HEK293T (cell line): ENCODE measurements at regions not wholly inside any gene's neighbourhood (a gene's known extent, or its start where the extent isn't known, plus 50 kb on each side); places are given as distances from the start of the nearest gene placed in this dataset.

Source experiments
- CTCF ChIA-PET: fragments of 350-600 bp; formaldehyde crosslinking; extraction: SDS; loops from one replicate; lab custom pipeline; 2021; ENCODE audit warnings: antibody characterized with exemption, inconsistent platforms; lab: Yijun Ruan, JAX
- POLR2A ChIA-PET: fragments of 350-600 bp; formaldehyde crosslinking; extraction: SDS; loops from one replicate; lab custom pipeline; 2020; ENCODE audit warnings: antibody characterized with exemption, inconsistent platforms; lab: Yijun Ruan, JAX
- DNase-seq: peaks from one replicate; pipeline ENCODE4 v3.0.0; 2012; ENCODE audit warnings: mixed read lengths; ENCODE audit errors: extremely low spot score
- ARNT ChIP-seq: fragments of 450-650 bp; IDR thresholded peaks from 2 replicates; pipeline ENCODE4 v1.6.1; 2017; ENCODE audit warnings: mild to moderate bottlenecking
- BHLHE40 ChIP-seq: fragments of 450-650 bp; IDR thresholded peaks from 2 replicates; pipeline ENCODE4 v1.6.1; 2016; ENCODE audit warnings: mild to moderate bottlenecking, moderate library complexity, borderline replicate concordance
- CTBP1 ChIP-seq: fragments of 450-650 bp; IDR thresholded peaks from 2 replicates; pipeline ENCODE4 v1.6.1; 2016; ENCODE audit warnings: borderline replicate concordance
- ELF4 ChIP-seq: fragments of 450-650 bp; IDR thresholded peaks from 2 replicates; pipeline ENCODE4 v1.6.1; 2017; ENCODE audit warnings: antibody characterized with exemption
- FOXA1 ChIP-seq: fragments of 450-650 bp; IDR thresholded peaks from 2 replicates; pipeline ENCODE4 v1.6.1; 2016; ENCODE audit warnings: mild to moderate bottlenecking
- FOXK2 ChIP-seq: fragments of 450-650 bp; IDR thresholded peaks from 2 replicates; pipeline ENCODE4 v1.6.1; 2016; ENCODE audit warnings: mild to moderate bottlenecking
- FOXM1 ChIP-seq: fragments of 450-650 bp; IDR thresholded peaks from 2 replicates; pipeline ENCODE4 v1.6.1; 2017; ENCODE audit warnings: mild to moderate bottlenecking, borderline replicate concordance
- HDGF ChIP-seq: fragments of 450-650 bp; IDR thresholded peaks from 2 replicates; pipeline ENCODE4 v1.6.1; 2017; ENCODE audit warnings: antibody characterized with exemption, borderline replicate concordance
- L3MBTL2 ChIP-seq: fragments of 450-650 bp; conservative IDR thresholded peaks from 2 replicates; pipeline ENCODE4 v1.6.1; 2016; ENCODE audit warnings: mild to moderate bottlenecking
- LEF1 ChIP-seq: fragments of 450-650 bp; IDR thresholded peaks from 2 replicates; pipeline ENCODE4 v1.6.1; 2017; ENCODE audit warnings: mild to moderate bottlenecking, borderline replicate concordance
- NFRKB ChIP-seq: fragments of 450-650 bp; IDR thresholded peaks from 2 replicates; pipeline ENCODE4 v1.6.1; 2016; ENCODE audit warnings: mild to moderate bottlenecking, moderate library complexity
- PKNOX1 ChIP-seq: fragments of 450-650 bp; IDR thresholded peaks from 2 replicates; pipeline ENCODE4 v1.6.1; 2016
- SP1 ChIP-seq: fragments of 450-650 bp; IDR thresholded peaks from 2 replicates; pipeline ENCODE4 v1.6.1; 2017
- SUZ12 ChIP-seq: fragments of 450-650 bp; IDR thresholded peaks from 2 replicates; pipeline ENCODE4 v1.6.1; 2016; ENCODE audit warnings: mild to moderate bottlenecking
- TARDBP ChIP-seq: fragments of 450-650 bp; IDR thresholded peaks from 2 replicates; pipeline ENCODE4 v1.6.1; 2016
- ZNF384 ChIP-seq: fragments of 450-650 bp; IDR thresholded peaks from 2 replicates; pipeline ENCODE4 v1.6.1; 2016

- TF ChIP-seq SP1, result no peak
- TF ChIP-seq BHLHE40, result no peak
- no peak for TF ChIP-seq FOXA1
- TF ChIP-seq PKNOX1, result no peak
- TF ChIP-seq L3MBTL2, result no peak
- TF ChIP-seq ELF4, result no peak
- no peak for TF ChIP-seq NFRKB
- TF ChIP-seq ARNT, result no peak
- TF ChIP-seq HDGF, result no peak
- TF ChIP-seq CTBP1, result no peak
- TF ChIP-seq TARDBP, result no peak
- TF ChIP-seq LEF1, result no peak
- TF ChIP-seq FOXM1, result no peak
- TF ChIP-seq FOXK2, result no peak
- TF ChIP-seq SUZ12, result no peak
- ChIA-PET POLR2A (no interaction called here), CTCF (no interaction called here)
- DNase-seq, result no peak
These were observed 185.3 kb downstream of the LRATD1 start for GRCh38 chr2:14817848-14818247.

- POLR2A ChIA-PET, result no interaction called here
- no peak for DNase-seq
- TF ChIP-seq ZNF384 (no peak), BHLHE40 (no peak), L3MBTL2 (no peak), PKNOX1 (no peak), FOXK2 (no peak), FOXA1 (no peak), CTBP1 (no peak), HDGF (no peak), TARDBP (no peak), ELF4 (no peak), SP1 (no peak), SUZ12 (no peak), FOXM1 (no peak), ARNT (no peak), LEF1 (no peak), NFRKB (no peak)
- CTCF ChIA-PET, result no interaction called here
These were observed 194.0 kb downstream of the LRATD1 start for GRCh38 chr2:14826518-14826917.

GRCh38 chr2:14827226-14828023, 194.9 kb downstream of the LRATD1 start:
- ChIA-PET POLR2A (no interaction called here), CTCF (no interaction called here)
- TF ChIP-seq LEF1 (no peak), FOXA1 (no peak), ARNT (no peak), BHLHE40 (no peak), HDGF (no peak)
- no peak for DNase-seq

GRCh38 chr2:14828223-14828622, 195.7 kb downstream of the LRATD1 start:
- CTCF ChIA-PET, result no interaction called here
- no peak for TF ChIP-seq BHLHE40
- TF ChIP-seq PKNOX1, result no peak
- no peak for TF ChIP-seq SUZ12
- TF ChIP-seq TARDBP, result no peak
- no peak for TF ChIP-seq ARNT
- no peak for TF ChIP-seq SP1
- no peak for TF ChIP-seq FOXA1
- TF ChIP-seq NFRKB, result no peak
- no peak for TF ChIP-seq FOXM1
- TF ChIP-seq ZNF384, result no peak
- no peak for TF ChIP-seq LEF1
- TF ChIP-seq ELF4, result no peak
- no peak for TF ChIP-seq L3MBTL2
- TF ChIP-seq CTBP1, result no peak
- POLR2A ChIA-PET, result no interaction called here
- no peak for DNase-seq

GRCh38 chr2:14828968-14829367, 196.5 kb downstream of the LRATD1 start:
- POLR2A ChIA-PET, result no interaction called here
- no peak for DNase-seq
- TF ChIP-seq SUZ12, result no peak
- TF ChIP-seq ARNT, result no peak
- no peak for TF ChIP-seq FOXM1
- no peak for TF ChIP-seq FOXA1
- no peak for TF ChIP-seq FOXK2
- no peak for TF ChIP-seq CTBP1
- TF ChIP-seq ELF4, result no peak
- TF ChIP-seq NFRKB, result no peak
- TF ChIP-seq SP1, result no peak
- no peak for TF ChIP-seq PKNOX1
- no peak for TF ChIP-seq LEF1
- TF ChIP-seq BHLHE40, result no peak
- no peak for TF ChIP-seq HDGF
- TF ChIP-seq L3MBTL2, result no peak
- no peak for TF ChIP-seq TARDBP
- TF ChIP-seq ZNF384, result no peak
- CTCF ChIA-PET, result no interaction called here

GRCh38 chr2:14831458-14831857, 198.9 kb downstream of the LRATD1 start:
- ChIA-PET POLR2A (no interaction called here), CTCF (no interaction called here)
- DNase-seq, result no peak
- TF ChIP-seq FOXK2 (no peak), FOXM1 (no peak), ELF4 (no peak), ZNF384 (no peak), FOXA1 (no peak), TARDBP (no peak), BHLHE40 (no peak), PKNOX1 (no peak), CTBP1 (no peak), SUZ12 (no peak), SP1 (no peak), HDGF (no peak), NFRKB (no peak), L3MBTL2 (no peak), LEF1 (no peak), ARNT (no peak)
